Activated CD4-positive, alpha-beta T cell treated with anti-CD3 and anti-CD28 coated beads, Interleukin-2, amount 50 U/mL, for 48 hours (primary cell): ENCODE measurements at regions not wholly inside any gene's neighbourhood (a gene's known extent, or its start where the extent isn't known, plus 50 kb on each side); places are given as distances from the start of the nearest gene placed in this dataset.

ENCODE experiments used
- DNase-seq, 2 experiments: peaks; one replicate each; pipeline ENCODE4 v3.0.0-alpha.2; 2020

DNA sequence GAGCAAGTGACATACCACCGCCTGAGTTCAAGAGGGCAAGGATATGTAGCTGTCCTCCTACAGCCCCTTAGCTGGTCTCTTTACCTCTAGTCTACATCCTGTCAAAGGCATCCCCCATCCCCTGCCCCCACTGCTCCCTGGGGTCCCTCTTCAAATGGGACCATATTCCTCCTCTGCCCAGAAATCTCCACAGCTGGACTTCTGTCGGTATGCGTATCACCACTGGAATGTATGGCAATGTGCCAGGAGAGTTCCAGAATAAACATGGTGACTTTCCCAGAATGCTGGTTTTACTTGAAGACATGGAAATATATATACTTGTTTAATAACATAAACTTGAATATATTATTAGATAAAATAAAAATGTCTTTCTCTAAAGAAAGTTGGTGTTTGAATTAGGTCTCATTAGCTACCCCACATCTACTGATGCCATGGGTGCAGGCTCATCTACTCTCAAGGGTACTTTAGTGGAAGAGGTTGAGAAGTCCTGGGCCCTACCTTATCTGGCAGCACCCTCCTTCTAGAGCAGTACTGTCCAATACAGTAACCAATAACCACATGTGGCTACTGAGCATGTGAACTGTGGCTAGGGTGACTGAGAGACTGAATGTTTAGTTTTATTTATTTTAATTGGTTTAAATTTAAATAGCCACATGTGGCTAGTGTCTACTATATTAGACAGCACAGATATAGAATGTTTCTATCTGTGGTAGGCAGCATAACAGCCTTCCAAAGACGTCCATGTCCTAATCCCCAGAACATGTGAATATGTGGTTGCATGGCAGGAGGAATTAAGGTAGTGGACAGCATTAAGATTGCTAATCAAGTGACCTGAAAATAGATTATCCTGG is 181.7 kb upstream of the SLC30A5 start:
- no peak for DNase-seq

DNA sequence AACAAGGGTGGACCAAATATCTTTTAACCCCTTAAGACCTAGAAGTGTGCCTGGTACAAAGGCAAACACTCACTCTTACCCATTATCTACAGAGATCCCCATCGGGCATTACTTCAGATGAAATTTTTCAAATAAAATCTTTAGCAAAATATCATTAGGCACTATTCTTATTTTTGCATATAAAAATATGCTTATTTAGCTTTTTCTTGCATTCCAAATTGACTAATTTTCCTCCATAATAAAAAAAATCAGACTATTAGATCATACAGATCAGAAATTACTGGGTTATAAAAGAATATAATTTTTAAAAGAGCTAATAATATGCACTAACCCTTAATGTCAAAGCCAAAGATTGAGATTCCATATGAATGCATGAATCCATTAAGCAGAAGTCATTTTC is 178.7 kb upstream of the SLC30A5 start:
- DNase-seq: no peak

- DNase-seq: no peak
Observed at GRCh38 chr5:68918306-68918705, 175.5 kb upstream of the SLC30A5 start.

GRCh38 chr5:68919988-68920490 is 173.8 kb upstream of the SLC30A5 start:
- no peak for DNase-seq

GRCh38 chr5:68920888-68921287 is 172.9 kb upstream of the SLC30A5 start:
- DNase-seq: no peak

- DNase-seq: no peak
Observed at GRCh38 chr5:68922172-68922987, 171.4 kb upstream of the SLC30A5 start.

DNA sequence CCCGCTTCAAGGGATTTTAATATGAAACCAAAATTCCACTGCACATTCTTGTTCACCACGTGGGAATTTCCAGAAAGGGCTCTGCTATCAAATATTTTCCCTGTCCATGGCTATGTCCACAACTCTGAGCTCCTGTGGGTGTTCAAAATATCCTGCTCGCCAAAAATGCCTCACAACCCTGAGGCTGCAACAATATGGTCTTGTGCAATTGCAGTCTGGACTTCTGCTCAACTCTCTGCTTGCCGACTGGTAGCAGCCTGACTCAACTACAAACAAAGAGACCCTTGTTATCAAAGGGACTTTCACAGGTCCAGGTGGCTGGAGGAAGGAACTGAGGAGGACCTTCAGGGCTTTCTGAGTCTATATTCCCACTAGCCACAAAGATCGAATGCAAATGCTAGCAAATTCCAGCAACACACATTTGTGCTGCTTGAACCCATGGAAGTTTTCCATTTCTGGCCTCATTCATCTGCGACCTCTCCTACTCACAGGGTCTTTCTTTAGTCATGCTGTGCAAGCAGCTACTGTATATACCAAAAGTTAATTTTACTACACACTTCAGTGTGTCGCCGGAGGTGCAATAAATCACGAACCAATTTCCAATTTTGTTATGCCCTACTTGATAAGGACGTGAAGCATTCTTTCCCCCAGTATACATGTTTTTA is 169.2 kb upstream of the SLC30A5 start:
- no peak for DNase-seq

GRCh38 chr5:68928617-68929302 is 165.1 kb upstream of the SLC30A5 start:
- DNase-seq: no peak

DNA sequence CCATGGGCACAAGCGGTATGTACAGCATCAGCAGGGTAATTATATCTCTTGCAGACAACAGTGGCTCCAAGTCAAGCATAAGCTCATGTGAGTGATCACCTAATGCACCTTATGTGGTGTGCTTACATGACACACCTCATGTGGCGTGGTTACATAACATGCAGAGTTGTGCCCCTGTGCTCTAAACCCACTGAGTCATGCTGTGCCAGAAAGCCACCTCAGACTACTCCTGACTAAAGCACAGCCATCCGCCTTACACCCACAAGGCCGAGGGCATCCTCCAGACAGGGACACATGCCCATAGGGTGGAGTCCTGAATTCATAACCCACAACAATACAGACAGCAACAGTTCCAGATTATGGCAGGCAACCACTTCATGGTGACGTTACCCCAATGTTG is 163.7 kb upstream of the SLC30A5 start:
- DNase-seq: no peak

- peak in 1 of 2 experiments; percentile 11 for DNase-seq
Observed at GRCh38 chr5:68932830-68933434, 160.9 kb upstream of the SLC30A5 start.

DNA sequence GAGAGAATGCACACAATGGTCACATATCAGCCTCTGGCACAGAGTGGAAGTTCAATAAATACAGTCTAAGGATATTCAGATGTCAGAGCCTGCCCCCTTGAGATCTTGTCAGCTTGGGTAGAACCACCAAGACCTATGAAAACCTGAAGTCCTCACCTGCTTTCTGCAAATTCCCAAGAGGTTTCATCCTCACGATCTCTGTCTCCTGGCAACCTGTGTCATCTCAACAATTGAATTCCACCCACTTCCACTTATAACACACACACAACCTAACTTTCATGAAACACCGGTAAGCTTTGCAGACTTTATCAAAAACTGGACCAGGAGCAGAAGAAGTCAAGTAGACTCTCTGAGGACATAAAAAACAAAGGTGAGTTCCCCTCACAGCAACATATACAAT is 151.6 kb upstream of the SLC30A5 start:
- no peak for DNase-seq

DNA sequence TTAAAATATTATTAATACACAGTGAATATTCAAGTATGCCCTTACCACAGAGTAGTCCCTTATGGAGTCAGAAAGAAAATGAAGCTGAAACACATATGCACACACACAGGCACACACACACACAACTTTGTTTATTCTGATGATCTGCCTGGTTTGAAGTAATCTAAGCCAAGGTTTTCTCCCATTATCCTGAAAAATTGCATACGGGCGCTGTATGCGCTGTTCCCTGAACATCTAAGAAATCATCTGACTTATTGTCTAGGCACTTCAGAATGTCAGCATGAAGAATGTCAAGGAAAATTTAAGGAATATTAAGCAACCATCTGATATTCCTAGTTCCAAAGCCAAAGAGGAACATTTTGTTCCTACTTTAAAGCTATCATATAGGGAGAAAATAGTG is 147.1 kb upstream of the SLC30A5 start:
- DNase-seq: no peak

- DNase-seq: no peak
Observed at GRCh38 chr5:68947986-68948385, 145.8 kb upstream of the SLC30A5 start.

GRCh38 chr5:68949256-68949655 is 144.6 kb upstream of the SLC30A5 start:
- DNase-seq: no peak

DNA sequence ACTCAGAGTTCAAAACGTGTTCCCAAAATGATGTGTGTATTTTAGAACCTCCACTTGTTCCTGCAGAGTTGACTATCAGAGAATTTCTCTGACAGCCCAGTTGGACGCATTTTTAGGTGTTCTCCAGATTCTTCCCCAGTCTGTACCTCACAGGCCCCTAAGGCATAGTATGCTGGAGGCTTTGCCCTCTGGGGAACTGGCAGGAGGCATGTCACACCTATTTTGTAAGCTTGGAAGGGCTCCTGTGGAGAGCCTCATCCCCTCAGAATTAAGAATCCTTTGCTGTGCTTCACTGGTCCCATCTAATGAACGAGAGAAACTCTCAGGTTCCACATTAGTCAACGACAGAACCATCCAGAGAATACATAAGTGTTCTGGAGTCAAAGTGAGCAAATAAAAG is 144.1 kb upstream of the SLC30A5 start:
- no peak for DNase-seq

DNA sequence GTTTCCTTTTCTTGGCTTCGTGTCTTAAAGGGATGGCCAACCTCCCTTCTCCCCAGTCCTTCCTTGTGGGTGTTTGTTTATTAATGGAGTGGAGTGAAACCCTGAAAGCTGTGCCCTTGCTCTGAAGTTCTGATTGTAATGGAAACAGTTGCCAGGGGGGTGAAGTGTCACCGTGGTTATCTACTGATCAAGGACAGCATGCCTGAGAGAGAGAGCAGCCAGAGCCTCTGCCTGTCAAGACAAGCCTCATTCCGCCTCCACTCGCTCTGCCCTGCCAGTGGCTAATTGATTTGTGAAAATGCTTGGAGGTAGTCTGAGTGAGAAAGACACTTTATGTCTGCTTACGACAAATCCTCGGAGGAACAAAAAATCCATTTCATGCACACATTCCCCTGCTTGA is 143.7 kb upstream of the SLC30A5 start:
- no peak for DNase-seq

DNA sequence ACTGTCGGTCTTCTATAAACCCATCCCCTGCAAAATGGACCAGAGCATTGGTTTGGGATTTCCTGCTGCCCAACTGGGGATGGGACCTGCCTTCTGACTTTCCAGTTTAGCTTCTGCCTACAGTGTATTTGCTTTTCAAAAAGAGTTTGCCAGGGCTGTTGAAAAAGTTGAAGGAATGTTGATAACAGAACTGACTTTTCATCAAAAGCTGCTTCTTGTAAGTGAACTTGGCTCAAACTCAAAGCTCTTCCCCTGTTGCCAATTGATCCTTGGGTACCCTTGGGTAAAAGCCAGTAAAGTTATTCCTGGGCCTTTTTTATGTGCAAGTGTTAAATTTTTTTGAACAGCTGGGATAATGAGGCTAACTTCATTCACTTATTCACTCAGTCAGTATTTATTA is 142.9 kb upstream of the SLC30A5 start:
- no peak for DNase-seq

DNA sequence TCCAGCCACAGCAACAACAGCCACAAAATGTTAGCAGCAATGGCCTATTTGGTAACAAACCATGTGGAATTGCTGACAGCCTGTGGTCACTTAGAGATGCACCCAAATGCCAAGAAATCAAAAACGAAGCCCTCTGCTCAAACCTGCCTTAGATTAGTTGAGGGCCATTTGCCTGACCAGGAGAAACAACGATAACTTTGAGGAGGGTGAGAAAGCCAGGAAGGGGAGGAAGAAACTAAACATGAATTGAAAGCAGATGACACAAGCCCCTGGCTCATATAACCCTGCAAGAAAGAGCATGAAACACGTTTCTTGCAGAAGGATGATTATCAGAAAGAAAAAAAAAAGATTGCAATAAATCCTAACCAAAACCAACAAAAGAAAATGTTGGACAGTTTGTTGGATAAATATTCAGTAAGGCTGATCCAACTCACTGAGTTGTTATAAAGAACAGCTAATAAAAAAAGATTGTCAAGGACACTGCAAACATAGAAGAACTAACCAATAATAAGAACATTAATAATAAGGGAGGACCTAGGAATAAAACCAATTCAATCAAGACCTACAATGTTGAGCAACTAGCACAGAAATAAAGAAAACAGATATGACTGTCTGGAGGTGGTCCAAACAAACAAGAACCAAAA is 140.5 kb upstream of the SLC30A5 start:
- DNase-seq: no peak

GRCh38 chr5:68953875-68954617 is 139.8 kb upstream of the SLC30A5 start:
- no peak for DNase-seq

- DNase-seq: no peak
Observed at GRCh38 chr5:68954618-68954910, 139.2 kb upstream of the SLC30A5 start.

DNA sequence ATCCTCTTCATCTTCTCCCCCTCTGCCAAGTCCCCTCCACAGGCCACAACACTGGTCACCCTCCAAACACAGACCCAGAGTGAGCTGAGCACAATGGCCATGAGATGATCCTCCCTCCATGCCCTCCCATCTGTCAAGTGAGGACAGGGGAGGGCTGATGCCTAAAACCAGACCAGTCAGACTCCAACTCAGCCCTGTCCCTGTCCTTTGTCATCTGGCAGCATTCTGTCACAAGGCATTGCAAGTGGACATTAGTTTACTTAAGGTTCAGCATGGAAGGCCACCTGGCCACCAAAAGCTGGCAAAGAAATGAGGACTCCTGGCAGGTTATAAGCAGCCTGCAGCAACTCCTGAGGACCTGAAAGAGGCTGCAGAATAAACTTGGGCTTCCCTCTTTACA is 136.2 kb upstream of the SLC30A5 start:
- no peak for DNase-seq
